NCI-H82 (cell line): ENCODE measurements at regions not wholly inside any gene's neighbourhood (a gene's known extent, or its start where the extent isn't known, plus 50 kb on each side); places are given as distances from the start of the nearest gene placed in this dataset.
"Not testable (repeated sequence)": the region's sequence is repeated elsewhere in the genome, so short reads cannot be mapped to it uniquely, and the experiment has no call there.

Experiments
- DNase-seq: peaks from one replicate; lab custom pipeline; 2025; lab: John Stamatoyannopoulos, UW

DNA sequence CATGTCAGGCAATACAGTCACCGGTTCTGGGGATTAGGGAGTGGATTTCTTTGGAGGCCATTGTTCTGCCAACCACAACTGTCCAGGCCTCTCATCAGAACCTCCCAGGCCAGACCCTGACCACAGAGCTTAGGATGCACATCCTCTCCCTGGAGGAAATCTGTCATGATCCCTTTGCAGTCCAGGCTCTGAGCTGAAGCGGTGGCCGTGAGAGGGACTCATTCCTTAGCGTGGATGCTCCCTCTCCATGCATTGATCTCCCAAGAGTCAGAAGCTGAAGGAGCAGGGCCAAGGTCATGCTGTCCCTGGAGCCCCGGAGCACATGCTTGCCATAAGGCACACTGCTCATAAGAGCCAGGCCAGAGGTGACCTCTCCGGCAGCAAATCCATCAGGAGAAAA is 181.4 kb downstream of the COPRS start:
- DNase-seq, result no peak

DNA sequence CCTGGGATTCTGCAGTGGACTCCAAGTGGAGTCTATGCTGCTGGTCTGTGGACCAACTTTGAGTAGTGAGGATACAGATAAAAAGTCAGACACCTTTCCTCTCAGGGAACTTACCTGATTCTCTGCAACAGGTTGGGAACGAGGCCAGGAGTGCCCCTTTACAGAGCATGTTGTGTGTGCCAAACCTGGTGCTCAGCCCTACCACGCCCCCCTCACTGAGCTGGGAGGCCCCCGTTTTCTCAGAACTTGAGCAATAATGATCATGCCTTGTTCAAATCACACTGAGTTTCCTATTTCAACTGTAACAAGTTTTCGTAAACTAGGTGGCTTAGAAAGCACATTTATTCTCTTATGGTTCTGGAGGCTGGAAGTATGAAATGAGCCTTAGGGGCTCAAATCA is 182.0 kb downstream of the COPRS start:
- no peak for DNase-seq

DNA sequence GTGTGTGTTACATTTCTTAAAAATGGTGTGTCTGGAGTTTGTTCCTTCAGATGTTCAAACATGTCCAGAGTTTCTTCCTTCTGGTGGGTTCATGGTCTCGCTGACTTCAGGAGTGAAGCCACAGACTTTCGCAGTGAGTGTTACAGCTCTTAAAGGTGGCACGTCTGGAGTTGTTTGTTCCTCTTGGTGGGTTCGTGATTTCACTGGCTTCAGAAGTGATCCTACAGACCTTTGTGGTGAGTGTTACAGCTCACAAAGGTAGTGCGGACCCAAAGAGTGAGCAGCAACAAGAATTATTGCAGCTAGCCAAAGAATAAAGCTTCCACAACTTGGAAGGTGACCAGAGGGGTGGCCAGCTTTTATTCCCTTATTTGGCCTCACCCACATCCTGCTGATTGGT is 183.7 kb downstream of the COPRS start:
- not testable (repeated sequence) for DNase-seq

DNA sequence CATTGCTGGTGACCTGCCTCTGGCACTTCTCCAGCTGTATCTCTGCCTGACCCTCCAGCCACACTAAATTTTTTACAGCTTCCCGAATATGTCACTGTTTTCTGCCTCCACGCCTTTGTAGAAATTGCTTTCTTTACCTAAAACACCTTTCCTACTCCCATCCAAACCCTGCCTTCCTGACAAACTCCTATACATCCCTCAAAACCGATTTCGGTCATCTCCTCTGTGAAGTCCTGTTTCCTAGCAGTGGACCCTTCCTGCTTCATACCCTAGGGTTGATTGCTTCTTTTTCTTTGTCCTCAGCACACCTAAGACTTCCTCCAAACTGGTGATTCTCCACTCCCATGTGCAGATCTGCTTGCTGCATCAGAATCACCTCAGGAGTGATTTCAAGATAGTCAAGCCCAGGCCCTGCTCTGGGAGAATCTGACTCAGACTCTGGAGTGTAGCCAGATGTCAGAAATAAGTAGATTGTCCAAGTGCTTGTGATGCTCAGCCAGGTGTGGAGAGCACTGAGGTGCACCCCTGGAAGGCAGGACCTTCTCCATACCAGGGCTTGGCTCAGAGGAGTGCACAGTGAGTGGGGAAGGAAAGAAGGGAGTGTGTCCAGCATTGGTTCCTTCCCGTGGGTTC is 184.2 kb downstream of the COPRS start:
- no peak for DNase-seq

DNA sequence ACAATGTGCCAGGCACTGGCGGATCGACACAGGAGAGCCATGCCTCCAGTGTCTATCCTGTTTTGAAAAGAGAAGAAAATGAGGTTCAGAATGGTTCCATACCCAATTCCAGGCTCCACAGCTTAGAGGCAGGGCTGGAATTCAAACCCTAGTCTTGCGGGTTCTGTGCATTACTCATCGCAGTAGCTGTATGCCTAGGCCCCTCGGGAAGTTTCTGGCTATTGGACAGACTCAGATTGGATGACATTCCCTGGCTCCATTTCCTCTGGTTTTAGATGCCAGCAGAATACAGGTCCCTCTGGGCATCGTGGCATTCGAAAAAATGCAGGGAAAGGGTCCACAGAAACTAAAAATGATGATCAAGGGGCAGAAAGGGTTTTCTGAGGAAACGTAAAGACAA is 184.7 kb downstream of the COPRS start:
- DNase-seq, result no peak

DNA sequence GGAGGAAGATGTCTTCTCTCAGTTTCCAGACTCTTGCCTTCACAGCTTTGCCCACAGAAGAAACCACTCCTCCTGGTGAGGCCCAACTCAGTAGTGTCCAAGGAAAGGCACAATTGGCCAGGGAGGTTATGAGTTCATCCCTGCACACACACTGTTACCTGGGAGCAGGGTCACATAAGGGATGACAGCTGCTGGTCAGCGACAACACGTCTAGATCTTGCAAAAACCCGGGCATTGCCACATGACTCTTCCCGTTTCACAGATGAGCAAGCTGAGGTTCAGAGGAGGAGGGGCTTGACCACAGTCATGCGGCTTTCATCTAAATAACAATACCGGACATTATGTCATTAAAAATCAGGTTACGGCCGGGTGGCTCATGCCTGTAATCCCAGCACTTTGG is 186.0 kb downstream of the COPRS start:
- no peak for DNase-seq

DNA sequence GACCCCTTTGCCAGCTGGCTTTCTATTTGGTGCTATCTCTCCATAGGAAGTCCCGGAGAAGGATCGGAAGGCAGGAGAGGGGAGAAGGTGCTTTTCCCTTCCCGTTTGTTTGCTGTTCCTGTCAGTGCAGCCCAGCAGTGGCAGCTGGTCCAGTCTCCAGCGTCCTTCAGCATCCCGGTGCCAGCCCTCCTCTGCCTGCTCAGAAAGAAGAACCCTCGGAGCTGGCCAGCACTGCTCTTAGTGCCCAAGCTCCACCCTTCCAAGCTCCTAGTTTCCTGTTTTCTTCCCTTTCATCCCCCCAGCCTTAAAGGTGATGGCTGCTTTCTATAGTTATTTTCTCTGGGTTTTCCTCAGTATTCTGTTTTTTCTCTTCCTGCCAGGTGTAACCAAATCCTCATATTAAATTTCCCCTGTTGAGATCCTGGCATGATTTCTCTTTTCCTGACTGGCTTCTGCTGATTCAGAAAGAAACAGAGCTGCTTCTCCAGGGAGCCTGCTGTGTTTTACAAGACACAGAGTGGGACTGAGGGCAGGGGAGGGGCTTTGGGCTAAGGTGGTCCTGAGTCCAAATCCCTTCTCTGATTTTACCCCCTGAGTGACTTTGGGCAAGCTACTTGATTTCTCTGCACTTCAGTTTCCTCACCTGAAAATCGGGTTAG is 186.8 kb downstream of the COPRS start:
- DNase-seq, result no peak

DNA sequence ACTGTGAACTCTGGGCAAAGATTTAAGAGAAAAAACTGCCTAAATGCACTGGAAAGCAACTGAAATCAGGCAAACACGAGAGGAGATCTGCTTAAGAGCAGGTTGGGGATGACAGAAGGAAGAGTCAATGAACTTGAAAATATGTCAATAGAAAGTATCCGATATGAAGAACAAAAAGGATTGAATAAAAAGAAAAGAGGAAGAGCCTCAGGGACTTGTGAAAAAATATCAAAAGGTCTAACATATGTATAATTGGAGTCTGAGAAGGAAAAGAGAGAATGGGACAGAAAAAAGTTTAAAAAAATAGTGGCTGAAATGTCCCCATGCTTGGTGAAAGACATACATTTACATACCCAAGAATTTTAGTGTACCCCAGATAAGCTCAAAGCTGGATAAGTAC is 195.5 kb downstream of the COPRS start:
- DNase-seq, result no peak

DNA sequence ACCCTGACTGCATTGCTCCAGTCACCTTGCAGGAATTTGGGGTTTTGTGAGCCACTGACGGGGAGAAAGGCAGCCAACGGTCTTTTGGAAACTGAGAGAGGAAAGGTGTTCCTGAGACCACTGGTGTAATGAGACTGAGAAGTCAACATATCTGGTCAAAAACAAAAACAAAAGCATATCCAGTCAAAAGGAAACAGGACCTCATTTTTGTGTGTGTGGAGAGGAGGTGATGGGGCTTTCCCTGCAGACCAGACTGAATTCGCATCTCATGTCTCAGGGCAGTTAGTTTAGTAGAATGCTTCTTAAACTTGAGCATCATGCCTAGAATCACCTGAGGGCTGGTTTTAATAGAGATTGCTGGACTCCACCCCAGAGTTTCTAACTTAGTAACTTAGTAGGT is 198.4 kb downstream of the COPRS start:
- DNase-seq, result no peak

DNA sequence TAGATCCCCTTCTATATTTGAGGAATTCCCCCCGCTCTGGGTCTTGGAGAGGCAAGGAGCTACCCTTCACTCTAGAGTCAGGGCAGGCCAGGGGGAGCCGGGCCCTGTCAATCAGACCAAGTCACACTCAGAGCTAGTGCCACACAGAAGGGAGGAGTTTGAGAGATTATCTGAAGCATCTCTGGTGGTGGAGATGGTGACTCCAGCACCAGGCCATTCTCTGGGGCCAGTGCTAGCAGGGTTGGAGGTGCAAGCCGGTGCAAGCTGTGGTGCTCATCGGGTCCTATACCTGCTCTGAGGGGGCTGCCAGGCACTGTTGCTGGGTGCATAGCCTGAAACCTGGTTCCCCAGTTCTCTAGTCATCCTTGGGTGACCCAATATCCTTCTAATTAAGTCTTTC is 201.2 kb downstream of the COPRS start:
- no peak for DNase-seq

DNA sequence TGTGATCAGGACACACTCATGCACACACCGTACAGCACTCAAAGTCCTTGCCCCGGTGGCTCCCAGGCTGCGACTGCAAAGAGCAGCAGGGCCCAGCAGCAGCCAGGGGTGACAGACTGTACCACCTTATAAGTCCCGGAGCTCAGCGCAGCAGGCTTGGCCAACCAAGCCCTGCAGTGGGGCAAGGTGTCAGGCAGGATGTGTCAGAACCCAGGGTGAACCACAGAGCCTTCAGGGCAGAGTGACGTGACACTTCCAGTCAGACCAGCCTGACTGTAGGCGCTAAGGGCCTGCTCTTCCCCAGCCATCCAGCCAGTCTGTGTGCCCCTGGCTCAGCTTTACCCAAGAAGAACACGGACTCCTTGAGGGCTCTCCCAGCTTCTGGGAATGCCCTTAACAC is 204.1 kb downstream of the COPRS start:
- DNase-seq, result no peak

DNA sequence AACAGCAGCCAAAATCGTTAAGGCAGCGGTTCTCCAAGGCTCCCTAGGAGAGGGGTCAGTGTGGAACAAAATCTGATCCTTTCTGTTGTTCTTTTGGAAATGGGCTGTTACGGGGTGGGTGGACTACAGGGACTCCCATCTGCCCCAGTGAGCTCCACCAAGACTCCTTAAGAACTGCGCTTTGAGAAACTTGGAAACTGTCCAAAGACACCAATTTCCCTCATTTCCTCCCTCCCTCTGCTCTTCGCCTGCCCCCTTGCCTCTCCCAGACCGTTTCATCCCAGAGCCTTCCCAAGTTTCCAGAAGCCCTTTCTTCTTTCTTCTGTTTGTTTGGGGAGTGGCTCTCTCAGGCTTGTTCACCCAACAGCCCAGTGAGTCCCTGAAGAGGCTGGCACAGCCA is 205.4 kb downstream of the COPRS start:
- no peak for DNase-seq

DNA sequence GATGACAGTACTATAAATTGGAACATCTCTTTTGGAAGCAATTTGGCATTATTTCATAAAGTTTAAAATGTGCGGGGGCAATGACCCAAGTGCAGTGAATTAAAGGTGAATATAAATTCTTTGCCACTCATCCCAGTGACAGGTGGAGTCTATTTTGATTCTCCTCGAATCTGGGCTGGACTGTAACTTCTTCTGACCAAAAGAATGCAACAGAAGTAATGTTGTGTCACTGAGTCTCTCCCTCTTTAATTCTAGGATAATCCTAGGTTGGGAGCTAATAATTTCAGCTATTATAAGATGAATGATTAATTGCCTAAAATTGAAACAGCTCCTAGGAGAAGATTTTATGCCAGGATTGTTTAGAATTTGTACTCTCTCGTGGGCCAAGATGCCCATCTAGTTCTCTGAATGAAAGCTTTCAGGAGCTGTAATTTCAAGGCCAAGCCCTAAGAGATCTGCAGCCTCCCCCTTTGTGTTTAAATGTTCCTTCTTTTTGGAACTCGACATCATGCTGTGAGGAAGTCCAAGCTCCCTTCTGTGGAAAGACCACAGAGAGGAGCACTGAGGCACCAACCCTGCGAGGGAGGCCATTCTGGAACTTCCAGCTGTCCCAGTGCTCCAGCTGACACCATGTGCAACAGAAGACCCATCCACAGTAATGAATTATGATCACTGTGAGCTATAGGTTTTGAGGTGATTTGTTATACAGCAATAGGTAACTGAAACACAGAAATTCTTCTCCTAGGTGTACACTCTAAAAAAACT is 208.1 kb downstream of the COPRS start:
- no peak for DNase-seq

DNA sequence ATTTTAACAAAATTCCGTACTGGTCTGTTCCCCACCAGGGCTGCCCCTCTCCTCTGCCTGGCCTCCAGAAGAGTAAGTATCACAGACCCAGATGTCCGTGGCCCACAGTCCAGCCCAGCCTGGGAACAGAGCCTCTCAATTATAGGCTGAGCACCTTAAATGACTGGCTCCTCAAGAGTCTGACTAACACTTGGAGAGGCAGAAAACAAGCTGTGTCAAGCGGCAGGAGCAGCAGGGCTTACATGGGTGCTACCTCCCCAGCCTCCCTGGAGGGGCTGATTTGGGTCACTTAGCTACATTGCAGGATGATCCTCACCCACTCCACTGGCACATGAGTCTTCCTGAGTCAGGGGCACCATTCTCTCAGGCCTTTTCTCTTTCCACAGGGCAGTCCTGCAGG is 209.7 kb downstream of the COPRS start:
- DNase-seq, result no peak

DNA sequence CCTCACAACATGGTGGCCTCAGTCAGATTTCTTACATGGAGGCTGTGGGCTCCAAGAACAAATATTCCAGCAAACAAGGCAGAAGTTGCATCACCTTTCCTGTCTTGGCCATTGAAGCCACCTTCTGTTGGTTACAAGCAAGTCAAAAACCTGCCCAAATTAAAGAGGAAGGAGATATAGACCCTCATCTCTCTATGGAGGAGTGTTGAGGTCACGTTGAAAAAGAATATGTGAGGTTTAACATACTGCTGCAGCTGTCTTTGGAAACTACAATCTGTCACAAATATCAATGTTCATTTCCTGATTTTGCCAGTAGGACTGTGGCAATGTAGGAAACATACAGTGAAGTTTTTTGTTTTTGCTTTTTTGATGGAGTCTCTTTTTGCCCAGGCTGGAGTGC is 211.4 kb downstream of the COPRS start:
- no peak for DNase-seq

DNA sequence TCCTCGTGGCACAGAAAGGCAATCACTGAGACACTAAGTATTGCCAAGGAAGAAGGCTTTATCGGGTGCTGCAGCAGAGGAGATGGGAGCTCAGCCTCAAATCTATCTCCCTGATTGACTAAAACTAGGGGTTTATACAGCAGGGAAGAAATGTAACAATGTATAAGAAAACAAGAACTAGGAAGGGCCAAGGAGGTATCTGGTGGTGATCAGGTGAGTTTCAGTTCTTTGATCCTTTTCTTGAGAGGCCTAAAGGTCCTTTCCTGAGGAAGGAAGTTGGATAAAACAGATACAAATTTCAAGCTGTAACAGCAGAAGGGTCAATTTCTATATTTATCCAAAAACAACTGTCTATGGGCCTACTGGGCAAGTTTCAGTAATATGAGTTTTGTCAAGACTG is 212.4 kb downstream of the COPRS start:
- DNase-seq, result no peak

DNA sequence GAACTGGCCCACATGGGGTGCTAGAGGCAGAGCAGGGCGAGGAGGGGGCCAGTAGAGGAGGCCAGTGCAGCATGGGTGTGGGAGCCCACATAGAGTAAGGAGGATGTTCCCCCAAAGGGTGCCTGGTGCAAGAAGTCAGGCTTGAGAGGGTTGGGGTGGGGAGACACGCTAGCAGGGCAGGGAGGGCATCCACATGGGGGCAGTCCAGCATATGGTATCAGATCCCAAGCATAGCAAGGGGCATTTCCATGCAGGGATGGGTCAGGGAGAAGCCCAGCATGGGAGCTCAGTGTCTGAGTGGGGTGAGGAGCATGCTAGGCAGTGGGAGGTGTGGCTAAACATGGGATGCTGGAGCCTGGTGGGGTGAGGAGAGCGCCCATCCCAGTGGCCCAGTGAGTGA is 213.7 kb downstream of the COPRS start:
- DNase-seq, result no peak

DNA sequence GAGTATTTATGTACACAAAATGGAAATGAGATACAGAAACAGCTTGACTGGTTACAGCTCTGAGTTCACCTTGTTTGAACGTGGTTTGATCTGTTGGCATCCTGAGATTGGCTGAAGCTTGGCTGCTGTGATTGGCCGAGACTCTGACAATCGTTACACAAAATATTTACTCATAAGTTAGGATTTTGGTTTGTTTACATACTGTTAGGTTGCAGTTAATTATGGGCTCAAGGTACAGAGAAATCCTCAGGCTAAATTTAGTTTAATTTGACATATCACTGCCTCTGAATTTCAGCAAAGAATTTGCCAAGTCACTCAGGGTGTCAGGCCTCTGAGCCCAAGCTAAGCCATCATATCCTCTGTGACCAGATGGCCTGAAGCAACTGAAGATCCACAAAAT is 227.3 kb downstream of the COPRS start:
- DNase-seq, result no peak

DNA sequence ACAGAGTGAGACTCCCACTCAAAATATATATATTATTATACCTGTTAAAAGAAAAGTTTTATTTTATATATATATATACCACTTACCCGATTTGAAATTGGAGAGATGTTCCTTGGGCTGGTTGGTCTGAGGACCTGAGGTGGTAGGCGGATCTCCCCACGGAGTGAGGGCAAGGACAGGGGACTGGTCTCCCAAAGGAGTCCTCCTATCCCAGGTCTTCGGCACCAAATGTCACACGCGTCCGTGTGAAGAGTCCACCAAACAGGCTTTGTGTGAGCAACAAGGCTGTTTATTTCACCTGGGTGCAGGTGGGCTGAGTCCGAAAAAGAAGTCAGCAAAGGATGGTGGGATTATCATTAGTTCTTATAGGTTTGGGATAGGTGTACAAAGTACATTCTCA is 228.2 kb downstream of the COPRS start:
- not testable (repeated sequence) for DNase-seq

DNA sequence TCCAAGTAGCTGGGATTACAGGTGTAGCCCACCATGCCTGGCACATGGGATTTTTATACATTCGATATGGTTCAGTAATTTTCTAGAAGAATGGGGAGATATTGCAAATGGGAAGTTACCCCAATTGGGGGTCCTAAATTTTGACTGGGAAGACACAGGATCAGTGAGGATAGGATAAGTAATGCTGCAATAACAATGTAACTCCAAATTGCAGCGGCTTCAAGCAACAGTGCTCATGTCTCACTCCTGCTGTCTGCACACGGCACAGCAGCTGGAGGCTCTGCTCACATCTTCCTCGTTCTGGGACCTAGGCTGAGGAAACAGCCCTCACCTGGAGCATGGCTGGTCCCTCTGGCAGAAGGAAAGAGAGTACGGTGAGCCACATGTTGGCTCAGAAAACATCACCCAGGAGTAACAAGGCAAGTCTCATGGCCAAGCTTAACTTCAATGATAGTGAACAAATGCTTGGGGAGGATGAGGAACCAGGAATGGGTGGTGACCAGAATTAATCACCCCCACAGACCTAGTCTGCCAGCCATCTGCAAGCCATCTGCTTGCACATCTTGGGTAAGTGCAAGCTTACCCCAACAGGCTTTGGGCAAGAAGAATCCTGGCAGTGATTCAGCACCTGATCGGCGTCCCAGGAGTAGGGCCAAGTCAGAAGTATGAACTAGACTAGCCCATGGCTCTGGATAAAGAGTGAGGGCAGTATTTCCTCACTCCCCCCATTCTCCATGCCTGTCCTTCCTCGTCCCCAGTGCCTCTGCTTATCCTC is 229.2 kb downstream of the COPRS start:
- DNase-seq, result peak; percentile 38

DNA sequence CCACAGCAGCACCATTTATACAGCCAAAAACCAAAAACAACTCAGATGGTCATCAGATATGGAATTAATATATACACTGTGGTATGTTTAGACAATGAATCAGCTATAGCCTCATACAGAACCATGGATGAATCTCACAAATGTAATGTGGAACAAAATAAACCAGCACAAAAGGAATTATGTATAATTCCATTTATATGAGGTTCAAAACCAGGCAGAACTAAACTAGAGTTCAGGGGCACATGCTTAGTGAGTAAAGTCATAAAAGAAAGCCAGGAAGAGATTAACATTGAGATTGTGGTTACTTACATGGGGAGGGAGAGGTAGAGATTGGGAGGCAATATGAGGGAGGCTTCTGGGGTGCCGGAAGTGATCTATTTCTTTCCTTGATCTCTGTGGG is 231.1 kb downstream of the COPRS start:
- DNase-seq, result no peak

DNA sequence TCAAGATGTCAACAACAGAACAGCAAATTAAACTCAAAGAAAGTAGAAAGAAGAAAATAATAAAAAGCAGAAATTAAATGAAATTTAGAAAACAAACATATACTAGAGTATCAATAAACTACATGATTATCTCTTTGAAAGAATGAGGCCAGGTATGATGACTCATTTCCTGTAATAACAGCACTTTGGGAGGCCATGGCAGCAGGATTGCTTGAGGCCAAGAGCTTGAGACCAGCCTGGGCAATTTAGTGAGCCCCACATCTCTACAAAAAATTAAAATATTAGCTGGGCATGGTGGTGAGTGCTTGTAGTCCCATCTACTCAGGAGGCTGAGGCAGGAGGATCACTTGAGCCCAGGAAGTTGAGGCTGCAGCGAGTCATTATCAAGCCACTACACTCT is 232.5 kb downstream of the RAB11FIP4 start:
- no peak for DNase-seq

DNA sequence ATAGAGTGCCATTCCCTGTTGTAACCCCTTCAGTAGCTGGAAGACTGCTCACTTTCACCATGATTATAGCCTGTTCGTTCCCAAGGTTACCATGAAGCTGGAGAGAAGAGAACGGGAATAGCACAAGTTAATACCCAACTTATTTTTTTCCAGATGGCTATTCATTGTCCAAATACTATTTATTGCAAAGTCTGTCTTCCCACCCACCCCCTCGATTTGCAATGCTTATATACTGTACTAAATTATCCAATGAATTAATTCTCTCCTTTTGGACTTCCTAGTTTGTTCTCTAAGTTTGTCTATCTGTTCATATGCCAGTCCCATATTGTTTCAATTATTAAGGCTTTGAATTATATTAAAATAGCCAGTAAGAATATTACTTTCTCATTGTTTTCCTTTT is 231.0 kb downstream of the RAB11FIP4 start:
- no peak for DNase-seq
